ENCODE measurements at regions not wholly inside any gene's neighbourhood (a gene's known extent, or its start where the extent isn't known, plus 50 kb on each side); places are given as distances from the start of the nearest gene placed in this dataset.

GRCh38 chr3:84439476-84439875 lies 519.3 kb upstream of the CADM2 start:
- no peak for DNase-seq

- DNase-seq: no peak
These were observed 518.5 kb upstream of the CADM2 start for GRCh38 chr3:84440291-84440690.

GRCh38 chr3:84442533-84442932 lies 516.3 kb upstream of the CADM2 start:
- DNase-seq: no peak

GRCh38 chr3:84444726-84445521 lies 513.9 kb upstream of the CADM2 start:
- no peak for DNase-seq

GRCh38 chr3:84487296-84487695 lies 471.5 kb upstream of the CADM2 start:
- DNase-seq: no peak

- no peak for DNase-seq
These were observed 454.0 kb upstream of the CADM2 start for GRCh38 chr3:84504761-84505160.

GRCh38 chr3:84510007-84510406 lies 448.8 kb upstream of the CADM2 start:
- no peak for DNase-seq

GRCh38 chr3:84522893-84523292 lies 435.9 kb upstream of the CADM2 start:
- no peak for DNase-seq

GRCh38 chr3:84536916-84537315 lies 421.9 kb upstream of the CADM2 start:
- no peak for DNase-seq

- DNase-seq: no peak
These were observed 420.2 kb upstream of the CADM2 start for GRCh38 chr3:84538597-84538996.

- DNase-seq: no peak
These were observed 411.6 kb upstream of the CADM2 start for GRCh38 chr3:84547207-84547606.

GRCh38 chr3:84547971-84548970 lies 410.5 kb upstream of the CADM2 start:
- peak; percentile 28 for DNase-seq

- no peak for DNase-seq
These were observed 403.2 kb upstream of the CADM2 start for GRCh38 chr3:84555629-84556028.

- DNase-seq: no peak
These were observed 392.5 kb upstream of the CADM2 start for GRCh38 chr3:84566256-84566655.

- no peak for DNase-seq
These were observed 391.0 kb upstream of the CADM2 start for GRCh38 chr3:84567796-84568195.

GRCh38 chr3:84573962-84574361 lies 384.8 kb upstream of the CADM2 start:
- no peak for DNase-seq

GRCh38 chr3:84586427-84586826 lies 372.4 kb upstream of the CADM2 start:
- no peak for DNase-seq

GRCh38 chr3:84600703-84601225 lies 358.0 kb upstream of the CADM2 start:
- no peak for DNase-seq

GRCh38 chr3:84601303-84601702 lies 357.5 kb upstream of the CADM2 start:
- no peak for DNase-seq

GRCh38 chr3:84621823-84622222 lies 337.0 kb upstream of the CADM2 start:
- DNase-seq: no peak

- DNase-seq: no peak
These were observed 324.1 kb upstream of the CADM2 start for GRCh38 chr3:84634668-84635067.

GRCh38 chr3:84637272-84637671 lies 321.5 kb upstream of the CADM2 start:
- no peak for DNase-seq

GRCh38 chr3:84666468-84666867 lies 292.3 kb upstream of the CADM2 start:
- DNase-seq: no peak

- DNase-seq: no peak
These were observed 279.6 kb upstream of the CADM2 start for GRCh38 chr3:84679211-84679610.
